ENCODE measurements at regions not wholly inside any gene's neighbourhood (a gene's known extent, or its start where the extent isn't known, plus 50 kb on each side); places are given as distances from the start of the nearest gene placed in this dataset.

DNA sequence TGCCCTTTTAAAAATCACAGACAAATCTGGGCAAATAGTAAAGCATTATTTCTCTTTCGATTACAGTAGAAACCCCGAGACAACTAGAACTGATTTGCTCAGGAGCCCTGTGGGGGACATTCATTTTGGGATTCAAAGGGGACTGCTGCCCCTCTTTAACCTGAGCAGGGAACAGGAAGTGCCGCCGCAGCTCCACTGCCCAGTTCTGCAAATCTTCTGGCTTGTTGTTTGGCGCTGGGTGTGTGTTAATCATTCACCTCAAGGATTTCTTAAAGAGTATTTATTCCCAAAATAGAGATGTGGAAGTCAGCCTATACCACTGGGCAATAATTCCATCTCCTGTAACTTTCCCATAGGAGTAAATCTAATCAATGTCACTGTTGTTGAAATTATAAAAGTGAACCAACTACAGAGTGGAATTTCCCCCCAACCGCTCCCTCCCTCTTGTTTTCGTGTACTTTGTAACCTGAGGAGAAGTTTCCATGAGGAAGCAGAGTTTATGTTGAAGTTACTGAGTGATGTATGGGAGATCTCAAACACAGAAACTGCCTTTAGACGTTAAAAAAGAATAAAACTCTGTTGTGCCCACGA lies 515.8 kb downstream of the KLF12 start:
- Histone ChIP-seq H3K9me3 (no peaks in the 10 kb centered on the region), H3K4me1 (peaks cover 6% of the 10 kb centered on the region; the same call in 1 of the 2 replicates), H3K27me3 (replicated peaks; ENCODE audit: control insufficient read depth, insufficient read depth, low read length) (no peaks in the 10 kb centered on the region), H3K4me3 (ENCODE audit: low read depth, low read length) (no peak overlapping the region), H3K36me3 (ENCODE audit: control insufficient read depth, insufficient read depth, low read length) (no peaks in the 10 kb centered on the region)
- CTCF ChIA-PET, result no interaction called here
- H3K4me1 Mint-ChIP-seq (ENCODE audit: low read depth, unreplicated experiment), result peaks cover 11% of the 10 kb centered on the region
- no peaks in the 10 kb centered on the region for H3K36me3 Mint-ChIP-seq (ENCODE audit: insufficient read depth, unreplicated experiment)
- POLR2A ChIA-PET, result no interaction called here
- peak in 1 of 2 experiments; percentile 16 for DNase-seq
- peak overlapping the region; percentile 48 for H3K4me3 Mint-ChIP-seq (ENCODE audit: unreplicated experiment)
- peaks cover 2% of the 10 kb centered on the region for H3K27me3 Mint-ChIP-seq (ENCODE audit: insufficient read depth, unreplicated experiment)
- no peaks in the 10 kb centered on the region for H3K9me3 Mint-ChIP-seq (ENCODE audit: unreplicated experiment)
- BruUV-seq (replicated peaks), result no TSS peak
- peak overlapping the region; percentile 56 for H3K27ac Mint-ChIP-seq (ENCODE audit: unreplicated experiment)
- intact Hi-C loops (cut with micrococcal nuclease; ENCODE audit: unreplicated experiment), result no loop called here
- TF ChIP-seq, protein P1, sequence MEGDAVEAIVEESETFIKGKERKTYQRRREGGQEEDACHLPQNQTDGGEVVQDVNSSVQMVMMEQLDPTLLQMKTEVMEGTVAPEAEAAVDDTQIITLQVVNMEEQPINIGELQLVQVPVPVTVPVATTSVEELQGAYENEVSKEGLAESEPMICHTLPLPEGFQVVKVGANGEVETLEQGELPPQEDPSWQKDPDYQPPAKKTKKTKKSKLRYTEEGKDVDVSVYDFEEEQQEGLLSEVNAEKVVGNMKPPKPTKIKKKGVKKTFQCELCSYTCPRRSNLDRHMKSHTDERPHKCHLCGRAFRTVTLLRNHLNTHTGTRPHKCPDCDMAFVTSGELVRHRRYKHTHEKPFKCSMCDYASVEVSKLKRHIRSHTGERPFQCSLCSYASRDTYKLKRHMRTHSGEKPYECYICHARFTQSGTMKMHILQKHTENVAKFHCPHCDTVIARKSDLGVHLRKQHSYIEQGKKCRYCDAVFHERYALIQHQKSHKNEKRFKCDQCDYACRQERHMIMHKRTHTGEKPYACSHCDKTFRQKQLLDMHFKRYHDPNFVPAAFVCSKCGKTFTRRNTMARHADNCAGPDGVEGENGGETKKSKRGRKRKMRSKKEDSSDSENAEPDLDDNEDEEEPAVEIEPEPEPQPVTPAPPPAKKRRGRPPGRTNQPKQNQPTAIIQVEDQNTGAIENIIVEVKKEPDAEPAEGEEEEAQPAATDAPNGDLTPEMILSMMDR (IDR thresholded peaks at IDR 0.05; ENCODE audit: insufficient read depth in 1 of 2, low read depth in 1 of 2, low read length in 1 of 2, severe bottlenecking in 1 of 2, unreplicated experiment in 1 of 2), result no peak

DNA sequence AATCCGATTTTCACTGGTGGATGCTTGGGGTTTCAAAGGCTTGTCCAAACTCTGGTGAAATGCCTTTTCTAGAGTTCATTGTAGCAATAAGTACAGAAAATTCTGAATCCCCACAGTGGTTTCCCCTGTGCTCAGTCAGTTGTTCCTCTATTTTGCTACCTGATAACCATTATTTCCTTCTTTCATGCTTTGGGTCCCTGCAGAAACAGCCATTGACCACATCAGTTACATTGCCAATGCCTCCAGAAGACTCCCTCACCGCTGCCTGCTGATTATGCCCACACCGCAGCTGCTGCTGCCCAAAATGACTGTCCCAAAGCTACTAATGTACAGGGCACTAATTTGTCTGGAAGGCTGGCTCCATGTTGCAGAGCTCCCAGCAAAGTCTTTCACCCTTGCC lies 517.3 kb downstream of the KLF12 start:
- peaks cover 6% of the 10 kb centered on the region; the same call in 1 of the 2 replicates for H3K4me1 ChIP-seq
- Mint-ChIP-seq H3K36me3 (ENCODE audit: insufficient read depth, unreplicated experiment) (no peaks in the 10 kb centered on the region), H3K27me3 (ENCODE audit: insufficient read depth, unreplicated experiment) (peaks cover 2% of the 10 kb centered on the region), H3K4me1 (ENCODE audit: low read depth, unreplicated experiment) (peaks cover 8% of the 10 kb centered on the region), H3K27ac (ENCODE audit: unreplicated experiment) (no peak overlapping the region), H3K4me3 (ENCODE audit: unreplicated experiment) (no peak overlapping the region), H3K9me3 (ENCODE audit: unreplicated experiment) (no peaks in the 10 kb centered on the region)
- H3K27me3 ChIP-seq (replicated peaks; ENCODE audit: control insufficient read depth, insufficient read depth, low read length), result no peaks in the 10 kb centered on the region
- DNase-seq, result no peak
- ChIA-PET CTCF (no interaction called here), POLR2A (no interaction called here)
- no peaks in the 10 kb centered on the region for H3K9me3 ChIP-seq
- TF ChIP-seq, protein P1 (IDR thresholded peaks at IDR 0.05; ENCODE audit: insufficient read depth in 1 of 2, low read depth in 1 of 2, low read length in 1 of 2, severe bottlenecking in 1 of 2, unreplicated experiment in 1 of 2), result no peak
- intact Hi-C loops (cut with micrococcal nuclease; ENCODE audit: unreplicated experiment), result no loop called here
- no peak overlapping the region for H3K4me3 ChIP-seq (ENCODE audit: low read depth, low read length)
- H3K36me3 ChIP-seq (ENCODE audit: control insufficient read depth, insufficient read depth, low read length), result no peaks in the 10 kb centered on the region
- no TSS peak for BruUV-seq (replicated peaks)

DNA sequence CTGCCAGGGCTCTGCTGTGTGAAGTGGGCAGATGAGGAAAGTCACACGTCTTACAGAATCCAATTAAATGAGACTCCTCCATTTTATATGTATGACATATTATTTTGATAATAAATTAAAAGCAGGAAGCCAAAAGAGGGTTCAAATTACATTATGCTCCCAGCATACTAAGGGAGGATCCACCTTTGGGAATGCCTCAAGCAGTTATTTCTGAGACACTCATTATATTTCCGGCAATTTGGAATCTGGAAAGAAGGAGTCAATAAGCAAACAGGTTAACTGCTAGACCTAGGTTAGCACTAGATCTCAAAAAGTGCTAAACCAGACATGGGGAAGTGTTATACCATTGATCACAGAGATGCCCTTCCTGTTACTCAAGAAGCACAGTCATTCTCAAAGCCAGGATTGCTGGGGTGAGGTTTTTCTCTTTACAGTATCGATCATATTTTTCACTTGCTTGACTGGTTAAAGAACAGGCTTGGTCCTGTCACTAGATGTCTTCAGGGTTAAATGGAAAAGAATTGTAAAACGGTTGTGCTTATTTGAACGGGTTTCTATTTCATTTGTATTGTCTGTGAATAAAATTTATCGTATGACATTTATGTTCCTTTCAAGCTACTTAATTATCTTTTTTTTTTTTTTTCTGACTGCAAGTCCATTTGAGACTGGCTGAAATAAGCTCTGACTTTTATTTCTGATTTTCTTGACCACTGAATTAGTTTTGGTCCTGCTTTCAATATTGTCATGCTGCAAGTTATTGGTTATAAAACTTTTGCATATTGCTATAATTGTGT lies 523.2 kb downstream of the KLF12 start:
- Histone ChIP-seq H3K4me1 (no peaks in the 10 kb centered on the region), H3K36me3 (ENCODE audit: control insufficient read depth, insufficient read depth, low read length) (no peaks in the 10 kb centered on the region), H3K27me3 (replicated peaks; ENCODE audit: control insufficient read depth, insufficient read depth, low read length) (no peaks in the 10 kb centered on the region), H3K9me3 (no peaks in the 10 kb centered on the region), H3K4me3 (ENCODE audit: low read depth, low read length) (no peak overlapping the region)
- no peaks in the 10 kb centered on the region for H3K36me3 Mint-ChIP-seq (ENCODE audit: insufficient read depth, unreplicated experiment)
- no peaks in the 10 kb centered on the region for H3K9me3 Mint-ChIP-seq (ENCODE audit: unreplicated experiment)
- ChIA-PET POLR2A (no interaction called here), CTCF (no interaction called here)
- H3K4me3 Mint-ChIP-seq (ENCODE audit: unreplicated experiment), result no peak overlapping the region
- intact Hi-C loops (cut with micrococcal nuclease; ENCODE audit: unreplicated experiment), result no loop called here
- H3K4me1 Mint-ChIP-seq (ENCODE audit: low read depth, unreplicated experiment), result no peaks in the 10 kb centered on the region
- no peak for DNase-seq
- BruUV-seq (replicated peaks), result no TSS peak
- TF ChIP-seq, protein P1 (IDR thresholded peaks at IDR 0.05; ENCODE audit: insufficient read depth in 1 of 2, low read depth in 1 of 2, low read length in 1 of 2, severe bottlenecking in 1 of 2, unreplicated experiment in 1 of 2), result no peak
- no peak overlapping the region for H3K27ac Mint-ChIP-seq (ENCODE audit: unreplicated experiment)
- H3K27me3 Mint-ChIP-seq (ENCODE audit: insufficient read depth, unreplicated experiment), result no peaks in the 10 kb centered on the region

Measured in Caco-2 (cell line).